GM18907 (cell line): ENCODE measurements at regions not wholly inside any gene's neighbourhood (a gene's known extent, or its start where the extent isn't known, plus 50 kb on each side); places are given as distances from the start of the nearest gene placed in this dataset.
"Not testable (repeated sequence)": the region's sequence is repeated elsewhere in the genome, so short reads cannot be mapped to it uniquely, and the experiment has no call there.

Source experiments
- ATAC-seq: cut with Tn5 transposase; IDR thresholded peaks from one replicate; pipeline ENCODE4 v1.9.1; 2021; ENCODE audit warnings: mild to moderate bottlenecking, moderate library complexity; ENCODE audit not compliant: unreplicated experiment

GRCh38 chr12:105622846-105623736 is 292.6 kb downstream of the C12orf75 start:
- ATAC-seq, result no peak

- ATAC-seq, result no peak
Measured at GRCh38 chr12:105626653-105627052, 296.2 kb downstream of the C12orf75 start.

- no peak for ATAC-seq
Measured at GRCh38 chr12:105637470-105637869, 307.0 kb downstream of the C12orf75 start.

- no peak for ATAC-seq
Measured at GRCh38 chr12:105640761-105641160, 310.3 kb downstream of the C12orf75 start.

GRCh38 chr12:105641749-105642148 is 311.3 kb downstream of the C12orf75 start:
- ATAC-seq, result no peak

- ATAC-seq, result no peak
Measured at GRCh38 chr12:105644770-105645169, 314.3 kb downstream of the C12orf75 start.

- no peak for ATAC-seq
Measured at GRCh38 chr12:105654606-105655005, 324.1 kb downstream of the C12orf75 start.

- no peak for ATAC-seq
Measured at GRCh38 chr12:105658389-105658788, 327.9 kb downstream of the C12orf75 start.

- ATAC-seq, result no peak
Measured at GRCh38 chr12:105659355-105660075, 329.0 kb downstream of the C12orf75 start.

- not testable (repeated sequence) for ATAC-seq
Measured at GRCh38 chr12:105664765-105665164, 334.3 kb downstream of the C12orf75 start.

GRCh38 chr12:105665366-105665765 is 334.9 kb downstream of the C12orf75 start:
- no peak for ATAC-seq

GRCh38 chr12:105667973-105668743 is 337.7 kb downstream of the C12orf75 start:
- no peak for ATAC-seq

GRCh38 chr12:105670672-105671071 is 340.2 kb downstream of the C12orf75 start:
- ATAC-seq, result no peak

- no peak for ATAC-seq
Measured at GRCh38 chr12:105671720-105672119, 341.2 kb downstream of the C12orf75 start.

GRCh38 chr12:105672121-105672975 is 341.9 kb downstream of the C12orf75 start:
- no peak for ATAC-seq

GRCh38 chr12:105674871-105675699 is 344.6 kb downstream of the C12orf75 start:
- no peak for ATAC-seq

- ATAC-seq, result no peak
Measured at GRCh38 chr12:105676694-105677093, 346.2 kb downstream of the C12orf75 start.

GRCh38 chr12:105677672-105678071 is 347.2 kb downstream of the C12orf75 start:
- no peak for ATAC-seq

GRCh38 chr12:105679982-105680381 is 349.5 kb downstream of the C12orf75 start:
- ATAC-seq, result no peak
